Kidney (tissue), 13 donors: ENCODE measurements at regions not wholly inside any gene's neighbourhood (a gene's known extent, or its start where the extent isn't known, plus 50 kb on each side); places are given as distances from the start of the nearest gene placed in this dataset.

Source experiments
- DNase-seq, 5 donors: peaks; one replicate each; pipeline ENCODE4 v3.0.0-alpha.2; 2013 to 2020
- FAIRE-seq: peaks from 2 replicates; lab custom pipeline; 2012; peaks lifted over from hg19 to GRCh38; lab: Jason Lieb, UNC
- H3K27ac ChIP-seq, 2 donors: one replicate each; pipeline ENCODE4 v1.7.0; 2013; ENCODE audit warnings: low read depth in 2 of 2, low read length in 2 of 2, inconsistent platforms in 1 of 2
- H3K27me3 ChIP-seq: one replicate; pipeline ENCODE4 v1.7.1; 2013; ENCODE audit warnings: low read length, inconsistent platforms; ENCODE audit not compliant: control insufficient read depth, insufficient read depth
- H3K36me3 ChIP-seq, 3 donors: one replicate each; pipeline versions ENCODE4 v1.7.0 to v1.7.1; 2013; ENCODE audit warnings: low read length in 3 of 3, control low read depth in 1 of 3, inconsistent platforms in 1 of 3; ENCODE audit not compliant: insufficient read depth in 3 of 3, control insufficient read depth in 2 of 3
- H3K4me1 ChIP-seq, 3 donors: one replicate each; pipeline versions ENCODE4 v1.7.0 to v1.7.1; 2013; ENCODE audit warnings: low read length in 3 of 3, inconsistent platforms in 1 of 3, low read depth in 1 of 3; ENCODE audit not compliant: control insufficient read depth in 2 of 3, insufficient read depth in 2 of 3
- H3K4me3 ChIP-seq, 3 donors: one replicate each; pipeline versions ENCODE4 v1.7.0 to v1.8.1; 2013; ENCODE audit warnings: low read length in 3 of 3, control low read depth in 1 of 3, inconsistent platforms in 1 of 3
- H3K9ac ChIP-seq, 3 donors: one replicate each; pipeline versions ENCODE4 v1.7.0 to v1.7.1; 2013; ENCODE audit warnings: low read length in 3 of 3, control low read depth in 1 of 3, inconsistent platforms in 1 of 3
- H3K9me3 ChIP-seq, 3 donors: one replicate each; pipeline versions ENCODE4 v1.7.0 to v1.7.1; 2013; ENCODE audit warnings: low read length in 3 of 3, control low read depth in 1 of 3, inconsistent platforms in 1 of 3; ENCODE audit not compliant: control insufficient read depth in 2 of 3, insufficient read depth in 1 of 3
- intact Hi-C: fragments of 100-400 bp; cut with DNase I; formaldehyde crosslinking; loops from one replicate; pipeline ENCODE4 v1.11.1; 2022
- TF ChIP-seq, protein P1 (sequence below): IDR thresholded peaks from 3 replicates; pipeline ENCODE4 v1.5.1; 2012; ENCODE audit warnings: mild to moderate bottlenecking, moderate library complexity, borderline replicate concordance; ENCODE audit not compliant: insufficient read depth; ENCODE audit errors: extremely low read depth
- donor health status: control.
- donor health status: control.
- donor health status: control.
- donor health status: control.
- donor health status: control.
- donor health status: DM: yes; HTN: yes; CAD: no.
- donor health status: Normal renal cell carcinoma (clear cell type).

DNA sequence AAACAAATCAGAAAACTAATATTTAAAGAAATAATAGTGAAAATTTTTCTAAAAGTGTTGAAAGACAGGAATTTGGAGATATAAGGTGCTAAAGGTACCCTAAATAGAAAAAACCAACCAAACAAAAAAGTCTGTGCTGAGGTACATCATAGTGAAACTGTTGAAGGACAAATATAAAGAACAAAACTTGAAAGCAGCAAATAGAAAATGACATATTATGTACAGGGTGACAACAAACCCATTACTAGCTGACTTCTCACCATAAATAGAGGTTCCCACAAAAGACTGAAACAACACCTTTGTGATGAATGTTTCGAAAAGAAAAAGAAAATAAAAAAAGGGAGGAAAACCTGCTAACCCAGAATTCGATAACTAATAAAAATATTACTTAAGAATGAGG is 502.5 kb upstream of the NECTIN3 start:
- H3K4me1 ChIP-seq, result no peaks in the 10 kb centered on the region
- TF ChIP-seq, protein P1, sequence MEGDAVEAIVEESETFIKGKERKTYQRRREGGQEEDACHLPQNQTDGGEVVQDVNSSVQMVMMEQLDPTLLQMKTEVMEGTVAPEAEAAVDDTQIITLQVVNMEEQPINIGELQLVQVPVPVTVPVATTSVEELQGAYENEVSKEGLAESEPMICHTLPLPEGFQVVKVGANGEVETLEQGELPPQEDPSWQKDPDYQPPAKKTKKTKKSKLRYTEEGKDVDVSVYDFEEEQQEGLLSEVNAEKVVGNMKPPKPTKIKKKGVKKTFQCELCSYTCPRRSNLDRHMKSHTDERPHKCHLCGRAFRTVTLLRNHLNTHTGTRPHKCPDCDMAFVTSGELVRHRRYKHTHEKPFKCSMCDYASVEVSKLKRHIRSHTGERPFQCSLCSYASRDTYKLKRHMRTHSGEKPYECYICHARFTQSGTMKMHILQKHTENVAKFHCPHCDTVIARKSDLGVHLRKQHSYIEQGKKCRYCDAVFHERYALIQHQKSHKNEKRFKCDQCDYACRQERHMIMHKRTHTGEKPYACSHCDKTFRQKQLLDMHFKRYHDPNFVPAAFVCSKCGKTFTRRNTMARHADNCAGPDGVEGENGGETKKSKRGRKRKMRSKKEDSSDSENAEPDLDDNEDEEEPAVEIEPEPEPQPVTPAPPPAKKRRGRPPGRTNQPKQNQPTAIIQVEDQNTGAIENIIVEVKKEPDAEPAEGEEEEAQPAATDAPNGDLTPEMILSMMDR, result no peak
- no peak overlapping the region for H3K27ac ChIP-seq
- H3K27me3 ChIP-seq, result no peaks in the 10 kb centered on the region
- FAIRE-seq (no peak), DNase-seq (no peak)
- no peak overlapping the region for H3K4me3 ChIP-seq
- no peaks in the 10 kb centered on the region for H3K9me3 ChIP-seq
- H3K9ac ChIP-seq, result no peak overlapping the region
- no peaks in the 10 kb centered on the region for H3K36me3 ChIP-seq
- intact Hi-C loops, result no loop called here

DNA sequence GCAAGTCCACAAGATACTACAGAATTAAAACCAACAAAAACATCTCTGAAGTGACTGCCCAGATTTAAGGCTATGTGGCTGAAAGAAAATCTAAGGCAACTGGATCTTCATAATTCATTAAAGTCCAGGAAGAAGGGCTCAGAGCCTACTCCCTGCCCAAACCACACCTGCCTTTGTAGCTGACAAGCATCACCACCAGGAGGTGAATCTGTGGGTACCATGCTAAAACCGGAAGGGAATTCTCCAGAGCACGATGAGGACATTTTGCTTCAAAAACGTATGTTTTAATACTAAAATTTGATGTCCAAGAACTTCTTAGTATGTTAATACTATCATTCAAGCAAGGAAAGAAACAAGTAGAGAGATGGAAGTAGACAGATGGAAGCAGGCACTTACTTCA is 495.9 kb upstream of the NECTIN3 start:
- no peaks in the 10 kb centered on the region for H3K4me1 ChIP-seq
- H3K9me3 ChIP-seq, result no peaks in the 10 kb centered on the region
- TF ChIP-seq, protein P1, result no peak
- H3K9ac ChIP-seq, result no peak overlapping the region
- H3K36me3 ChIP-seq, result no peaks in the 10 kb centered on the region
- no peaks in the 10 kb centered on the region for H3K27me3 ChIP-seq
- no peak overlapping the region for H3K4me3 ChIP-seq
- DNase-seq, result no peak
- intact Hi-C loops, result no loop called here
- no peak overlapping the region for H3K27ac ChIP-seq
- no peak for FAIRE-seq

DNA sequence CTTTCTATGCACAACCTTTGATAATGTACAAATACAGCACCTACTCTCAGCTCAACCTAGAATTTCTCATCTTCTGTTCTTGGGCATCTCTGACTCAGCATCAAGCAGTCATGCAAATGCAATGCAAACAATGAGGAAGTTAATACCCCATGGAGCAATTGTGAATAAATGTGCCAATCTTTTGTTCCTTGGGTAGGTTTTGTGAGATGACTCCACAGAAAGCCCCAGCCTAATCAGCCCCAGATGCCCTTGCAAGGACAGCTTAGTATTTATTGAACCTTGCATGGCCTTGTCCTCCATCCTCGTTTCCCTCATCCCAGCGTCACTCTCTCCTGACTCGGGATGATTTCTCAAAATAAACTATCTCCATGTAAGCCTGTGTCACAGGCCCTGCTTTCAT is 494.7 kb upstream of the NECTIN3 start:
- Histone ChIP-seq H3K27ac (no peak overlapping the region), H3K9ac (no peak overlapping the region), H3K27me3 (no peaks in the 10 kb centered on the region), H3K4me3 (no peak overlapping the region), H3K9me3 (no peaks in the 10 kb centered on the region), H3K36me3 (no peaks in the 10 kb centered on the region), H3K4me1 (no peaks in the 10 kb centered on the region)
- TF ChIP-seq, protein P1, result no peak
- DNase-seq (no peak), FAIRE-seq (no peak)
- intact Hi-C loops, result no loop called here

DNA sequence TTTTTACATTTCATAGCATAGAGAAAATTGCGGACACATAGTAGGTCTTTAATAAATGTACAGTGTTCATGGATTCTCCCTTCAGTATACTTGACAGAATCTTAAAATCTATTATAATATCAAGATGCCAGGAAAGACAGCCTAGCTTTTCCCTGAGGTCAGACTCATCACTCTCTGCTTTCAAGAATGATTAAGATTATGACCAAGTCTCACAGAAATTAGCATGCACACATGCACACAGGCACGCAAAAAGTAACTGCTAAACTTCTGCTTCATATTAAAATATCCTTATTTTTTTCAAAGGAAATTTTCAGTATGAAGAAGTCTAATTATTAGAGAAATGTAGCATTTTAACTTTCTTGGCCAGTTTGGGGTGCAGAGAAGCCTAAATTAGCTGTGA is 493.8 kb upstream of the NECTIN3 start:
- DNase-seq, result no peak
- no peaks in the 10 kb centered on the region for H3K9me3 ChIP-seq
- H3K4me3 ChIP-seq, result no peak overlapping the region
- no peaks in the 10 kb centered on the region for H3K4me1 ChIP-seq
- no peak overlapping the region for H3K9ac ChIP-seq
- H3K27ac ChIP-seq, result no peak overlapping the region
- TF ChIP-seq, protein P1, result no peak
- H3K27me3 ChIP-seq, result no peaks in the 10 kb centered on the region
- FAIRE-seq, result no peak
- H3K36me3 ChIP-seq, result no peaks in the 10 kb centered on the region
- intact Hi-C loops, result no loop called here
